HTR-8/SVneo (cell line): ENCODE measurements at regions not wholly inside any gene's neighbourhood (a gene's known extent, or its start where the extent isn't known, plus 50 kb on each side); places are given as distances from the start of the nearest gene placed in this dataset.

Experiments
- DNase-seq: peaks from one replicate; pipeline ENCODE4 v3.0.0; 2011; ENCODE audit warnings: low spot score, mixed read lengths; ENCODE audit not compliant: insufficient read length
- FAIRE-seq: peaks from 2 replicates; lab custom pipeline; 2011; peaks lifted over from hg19 to GRCh38; lab: Jason Lieb, UNC

GRCh38 chr5:113875096-113875495 lies 361.6 kb downstream of the YTHDC2 start:
- no peak for DNase-seq
- no peak for FAIRE-seq

- no peak for DNase-seq
- no peak for FAIRE-seq
Measured at GRCh38 chr5:113891491-113891890, 378.0 kb downstream of the YTHDC2 start.

GRCh38 chr5:113896789-113897188 lies 383.3 kb downstream of the YTHDC2 start:
- FAIRE-seq (no peak), DNase-seq (no peak)

- no peak for DNase-seq
- FAIRE-seq: no peak
Measured at GRCh38 chr5:113897748-113898147, 384.3 kb downstream of the YTHDC2 start.

GRCh38 chr5:113900141-113900540 lies 386.6 kb downstream of the YTHDC2 start:
- DNase-seq: no peak
- no peak for FAIRE-seq

GRCh38 chr5:113900816-113901215 lies 387.3 kb downstream of the YTHDC2 start:
- DNase-seq (no peak), FAIRE-seq (no peak)

- FAIRE-seq (no peak), DNase-seq (no peak)
Measured at GRCh38 chr5:113901718-113902117, 388.2 kb downstream of the YTHDC2 start.

GRCh38 chr5:113902917-113903660 lies 389.6 kb downstream of the YTHDC2 start:
- DNase-seq: no peak
- FAIRE-seq: no peak

GRCh38 chr5:113909782-113910181 lies 396.3 kb downstream of the YTHDC2 start:
- no peak for DNase-seq
- FAIRE-seq: no peak

GRCh38 chr5:113917997-113918396 lies 404.5 kb downstream of the YTHDC2 start:
- DNase-seq (no peak), FAIRE-seq (no peak)

- DNase-seq: no peak
- no peak for FAIRE-seq
Measured at GRCh38 chr5:113922343-113922742, 408.8 kb downstream of the YTHDC2 start.

GRCh38 chr5:113935453-113935852 lies 422.0 kb downstream of the YTHDC2 start:
- no peak for DNase-seq
- no peak for FAIRE-seq

GRCh38 chr5:113937301-113937700 lies 423.8 kb downstream of the YTHDC2 start:
- DNase-seq (no peak), FAIRE-seq (no peak)

- FAIRE-seq (no peak), DNase-seq (no peak)
Measured at GRCh38 chr5:113939988-113940387, 421.9 kb upstream of the KCNN2 start.

GRCh38 chr5:113950186-113950585 lies 411.7 kb upstream of the KCNN2 start:
- FAIRE-seq (no peak), DNase-seq (no peak)

- DNase-seq: no peak
- no peak for FAIRE-seq
Measured at GRCh38 chr5:113965225-113965624, 396.6 kb upstream of the KCNN2 start.

GRCh38 chr5:113969901-113970300 lies 392.0 kb upstream of the KCNN2 start:
- DNase-seq: no peak
- no peak for FAIRE-seq

- no peak for DNase-seq
- FAIRE-seq: no peak
Measured at GRCh38 chr5:113971454-113971853, 390.4 kb upstream of the KCNN2 start.

GRCh38 chr5:113974976-113975375 lies 386.9 kb upstream of the KCNN2 start:
- DNase-seq: no peak
- FAIRE-seq: no peak

- DNase-seq (no peak), FAIRE-seq (no peak)
Measured at GRCh38 chr5:113984928-113985327, 376.9 kb upstream of the KCNN2 start.

GRCh38 chr5:113985505-113985904 lies 376.4 kb upstream of the KCNN2 start:
- DNase-seq (no peak), FAIRE-seq (no peak)

GRCh38 chr5:113989278-113989912 lies 372.5 kb upstream of the KCNN2 start:
- DNase-seq (no peak), FAIRE-seq (no peak)
